HG03460 (cell line): ENCODE measurements at regions not wholly inside any gene's neighbourhood (a gene's known extent, or its start where the extent isn't known, plus 50 kb on each side); places are given as distances from the start of the nearest gene placed in this dataset.

ENCODE experiments used
- ATAC-seq: cut with Tn5 transposase; IDR thresholded peaks from one replicate; pipeline ENCODE4 v1.9.1; 2021; ENCODE audit not compliant: unreplicated experiment

GRCh38 chr4:4775493-4776004 is 83.9 kb upstream of the MSX1 start:
- ATAC-seq, result no peak

- no peak for ATAC-seq
Observed at GRCh38 chr4:4772534-4772933, 86.9 kb upstream of the MSX1 start.

GRCh38 chr4:4771160-4771559 is 88.3 kb upstream of the MSX1 start:
- no peak for ATAC-seq

DNA sequence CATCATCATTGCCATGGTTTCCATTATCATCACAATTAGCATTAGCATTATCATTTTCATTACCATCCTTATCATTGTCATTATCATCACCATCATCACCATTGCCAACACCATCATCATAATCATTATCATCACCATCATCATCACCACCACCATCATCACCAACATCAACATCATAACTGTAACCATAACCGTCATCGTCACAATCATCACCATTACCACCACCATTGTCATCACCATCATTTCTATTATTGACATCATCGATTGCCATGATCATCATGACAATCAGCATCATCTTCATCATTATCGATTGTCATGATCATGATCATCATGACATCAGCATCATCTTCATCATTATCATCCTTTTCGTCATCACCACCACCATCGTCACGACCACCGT is 88.9 kb upstream of the MSX1 start:
- ATAC-seq, result no peak

DNA sequence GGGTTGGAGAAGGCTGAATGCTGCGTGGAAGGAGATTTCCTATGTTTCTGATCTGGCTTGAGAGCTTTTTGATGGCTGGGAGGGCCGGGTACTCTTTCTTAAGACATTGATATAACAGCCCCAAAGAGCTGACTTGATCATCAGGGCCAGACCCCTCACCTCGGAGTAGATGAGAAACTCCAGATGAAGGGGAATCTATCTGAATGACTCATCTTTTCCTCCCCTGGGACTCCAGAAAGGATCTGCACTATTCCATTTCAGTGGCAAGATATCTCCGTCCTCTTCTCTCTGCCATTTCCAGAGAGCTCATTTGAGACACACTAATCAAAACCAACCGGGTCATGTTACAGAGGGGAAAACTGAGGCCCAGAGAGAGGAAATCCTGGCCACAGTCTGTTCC is 92.9 kb upstream of the MSX1 start:
- no peak for ATAC-seq

- ATAC-seq, result no peak
Observed at GRCh38 chr4:4765811-4766210, 93.7 kb upstream of the MSX1 start.

- no peak for ATAC-seq
Observed at GRCh38 chr4:4764558-4764905, 94.9 kb upstream of the MSX1 start.

DNA sequence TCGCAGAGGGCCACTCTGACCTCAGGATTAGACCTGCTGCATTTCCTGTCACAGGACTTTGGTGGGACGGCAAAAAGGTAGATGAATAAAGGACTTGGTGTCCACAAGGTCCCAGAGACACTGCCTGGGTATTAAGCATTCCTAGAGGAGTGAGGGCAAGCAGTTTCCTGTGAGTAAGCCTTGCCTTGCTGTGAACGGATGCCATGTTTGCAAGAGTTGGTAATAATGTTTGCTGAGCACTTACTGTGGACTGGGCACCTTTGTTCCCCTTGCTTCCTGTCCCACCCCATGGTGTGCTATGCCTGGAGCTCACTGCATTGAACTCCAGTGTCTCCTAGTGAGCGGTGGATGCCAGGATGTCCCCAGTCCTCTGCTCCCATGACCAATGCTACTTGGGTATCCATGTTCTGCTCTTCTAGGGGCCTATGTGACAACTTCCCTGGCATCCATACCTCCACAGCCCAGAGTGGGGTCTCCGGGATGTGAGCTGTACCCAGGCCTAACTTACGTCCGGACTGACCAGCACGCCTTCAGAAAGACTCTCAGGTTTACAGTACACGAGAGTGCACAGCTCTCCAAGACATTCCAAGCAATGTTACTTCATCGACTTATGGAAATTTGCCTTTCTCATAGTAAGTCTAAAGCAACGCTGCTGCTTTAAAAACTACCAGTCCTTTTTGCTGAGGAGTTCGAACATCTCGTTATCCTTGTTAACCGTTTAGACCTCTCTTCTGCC is 95.5 kb upstream of the MSX1 start:
- ATAC-seq, result no peak

DNA sequence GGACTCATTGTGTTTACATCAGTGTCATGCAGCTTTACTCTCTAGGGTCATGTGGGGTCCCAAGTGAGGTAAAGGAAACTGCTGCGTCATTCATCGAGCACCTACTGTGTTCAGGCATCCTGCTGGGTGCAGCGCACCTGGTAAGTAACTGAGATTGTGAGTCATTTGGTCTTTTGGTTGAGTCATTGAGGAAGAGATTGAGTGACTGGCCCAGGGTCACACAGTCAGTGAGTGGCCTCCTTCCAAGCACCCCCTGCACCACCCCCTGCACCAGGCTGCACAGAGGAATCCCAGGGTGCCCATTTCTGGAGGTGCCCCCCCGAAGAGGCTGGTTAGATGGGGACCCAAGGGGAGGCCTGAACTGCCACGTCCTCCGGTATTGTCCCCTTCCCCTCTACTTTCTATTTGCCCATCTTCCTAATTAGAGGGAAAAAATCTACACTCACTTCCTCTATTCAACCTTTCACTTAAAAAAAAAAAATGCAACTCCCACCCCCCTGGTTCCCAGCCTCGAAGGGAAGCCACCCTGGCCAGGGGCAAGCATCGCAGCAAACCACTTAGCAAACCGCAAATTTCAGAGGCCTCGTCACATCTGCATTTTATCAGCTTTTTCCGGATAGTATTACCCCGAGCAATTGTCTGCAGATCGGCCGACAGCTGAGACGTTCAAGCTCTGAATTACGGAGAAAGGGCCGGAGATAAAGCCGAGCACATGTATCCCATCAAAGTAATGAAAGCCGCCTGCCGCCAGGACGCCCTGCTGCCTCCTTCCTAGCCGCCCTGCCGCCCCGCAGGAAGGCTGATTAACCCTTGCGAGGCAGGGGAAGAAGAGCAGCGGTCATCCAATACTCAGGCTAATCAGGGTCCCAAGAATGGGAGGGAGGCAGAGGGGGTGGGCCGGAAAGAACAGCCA is 96.3 kb upstream of the MSX1 start:
- peak; percentile 88 for ATAC-seq

DNA sequence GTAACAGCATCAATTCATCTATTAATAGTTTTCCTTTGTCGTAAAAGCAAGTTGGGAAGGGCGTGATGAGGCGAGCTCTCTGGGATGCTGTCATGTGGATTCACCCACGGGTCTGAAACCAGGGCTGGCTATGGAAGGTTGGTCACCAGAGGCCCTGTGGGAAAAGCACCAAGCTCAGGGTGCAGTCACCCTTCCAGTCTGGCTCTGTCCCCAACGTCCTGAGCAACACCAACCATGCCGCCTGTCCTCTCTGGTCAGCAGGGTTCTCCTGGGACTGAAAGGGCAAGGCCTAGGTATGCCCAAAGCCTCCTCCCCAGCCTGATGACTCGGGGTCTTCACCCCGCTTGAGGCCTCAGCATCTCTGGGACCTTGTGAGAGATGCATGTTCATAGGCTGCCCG is 97.2 kb upstream of the MSX1 start:
- no peak for ATAC-seq

GRCh38 chr4:4761128-4761982 is 98.1 kb upstream of the MSX1 start:
- no peak for ATAC-seq

DNA sequence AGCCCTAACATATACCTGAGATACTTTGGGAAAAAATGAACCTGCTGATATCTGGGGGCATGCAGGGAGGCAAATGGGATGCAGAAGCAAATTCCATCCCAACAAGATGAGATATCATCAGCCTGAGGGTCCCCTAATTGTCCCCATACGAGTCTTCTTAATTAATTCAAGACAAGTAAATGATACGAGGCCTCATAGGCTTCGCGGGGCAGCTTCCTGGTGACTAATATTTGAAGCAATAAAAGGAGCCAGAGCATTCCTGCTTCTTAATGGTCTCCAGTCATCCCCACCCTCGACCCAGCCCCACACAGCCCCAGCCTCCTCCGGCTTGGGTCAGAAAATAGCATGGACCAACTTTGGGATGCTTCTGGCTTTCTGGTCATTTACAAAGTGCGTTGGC is 99.6 kb upstream of the MSX1 start:
- ATAC-seq, result no peak

- ATAC-seq, result no peak
Observed at GRCh38 chr4:4759232-4759631, 100.2 kb upstream of the MSX1 start.

DNA sequence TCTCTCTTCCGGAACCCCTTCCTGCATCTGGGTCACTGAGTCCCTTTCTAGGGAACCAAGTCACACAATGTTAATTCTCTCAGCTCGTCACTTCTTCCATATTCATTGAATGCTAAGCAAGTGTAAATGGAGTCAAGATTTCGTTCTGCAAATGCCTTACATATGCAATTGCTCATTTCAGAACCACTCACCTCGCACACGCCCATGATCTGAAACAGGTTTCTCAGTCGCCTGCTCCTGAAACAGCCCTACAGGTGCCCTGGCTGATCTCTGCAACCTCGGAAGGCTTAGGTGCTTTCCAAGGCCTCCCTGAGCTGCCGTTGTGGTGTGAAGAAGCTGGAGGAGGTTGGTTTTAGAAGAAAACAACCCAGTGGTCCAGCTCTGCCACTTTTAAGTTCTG is 100.8 kb upstream of the MSX1 start:
- ATAC-seq, result no peak

GRCh38 chr4:4755306-4755705 is 104.2 kb upstream of the MSX1 start:
- ATAC-seq, result no peak

- ATAC-seq, result no peak
Observed at GRCh38 chr4:4754641-4755040, 104.8 kb upstream of the MSX1 start.

DNA sequence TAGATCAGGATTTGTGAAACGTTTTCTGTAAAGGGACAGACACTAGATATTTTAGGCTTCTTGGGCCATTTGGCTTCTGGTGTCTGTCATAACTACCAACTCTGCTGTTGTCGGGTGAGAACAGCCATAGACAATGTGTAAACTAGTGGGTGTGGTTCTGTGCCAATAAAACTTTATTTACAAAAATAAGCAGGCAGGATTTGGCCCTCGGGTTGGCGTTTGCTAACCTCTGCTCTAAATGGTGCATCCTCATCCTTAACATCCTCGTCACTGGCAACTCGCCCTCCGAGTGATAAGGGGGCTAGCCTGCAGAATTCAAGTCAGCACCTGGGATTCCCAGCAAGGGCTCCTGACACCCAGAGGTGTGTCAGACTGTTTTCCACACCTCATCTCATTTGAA is 105.8 kb upstream of the MSX1 start:
- no peak for ATAC-seq

DNA sequence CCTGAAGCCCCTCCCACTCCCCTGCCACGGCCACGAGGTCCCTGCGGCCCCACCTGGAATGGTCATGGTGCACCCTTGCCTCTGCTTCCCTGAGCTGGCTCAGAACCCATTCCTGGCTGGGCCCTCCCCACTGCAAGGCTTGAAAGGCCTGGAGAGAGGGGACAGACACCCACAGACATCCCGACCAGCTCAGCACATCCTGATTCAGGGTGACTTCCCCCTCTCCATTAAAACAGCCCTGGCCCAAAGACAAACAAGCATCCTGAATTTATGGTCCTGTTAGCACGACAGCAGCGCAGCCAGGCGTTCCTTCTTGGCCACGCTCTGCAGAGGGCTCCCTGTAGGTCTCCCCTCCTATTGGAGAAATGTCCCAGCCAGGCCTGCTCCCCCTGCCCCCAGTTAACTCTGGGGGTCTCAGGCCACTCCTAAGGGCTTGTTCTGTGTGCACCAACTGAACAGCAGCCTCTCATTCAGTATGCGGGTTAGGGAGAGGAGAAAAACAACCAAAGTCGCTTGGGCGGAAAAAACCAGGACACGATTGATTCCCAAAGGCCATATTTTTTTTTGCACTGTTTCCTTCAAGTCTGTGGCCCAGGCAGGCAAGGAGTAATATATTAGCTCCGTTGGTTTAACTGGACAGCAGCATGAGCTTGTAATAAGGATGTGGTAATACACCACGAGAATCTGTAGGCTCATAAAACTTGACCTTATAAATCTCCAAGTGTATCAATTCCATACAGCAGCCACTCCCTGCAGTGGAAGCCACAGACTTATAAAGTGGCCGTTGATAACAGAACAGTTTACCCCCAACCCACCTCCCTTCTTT is 106.7 kb upstream of the MSX1 start:
- no peak for ATAC-seq

- ATAC-seq, result no peak
Observed at GRCh38 chr4:4752025-4752424, 107.4 kb upstream of the MSX1 start.

- no peak for ATAC-seq
Observed at GRCh38 chr4:4750187-4750586, 109.3 kb upstream of the MSX1 start.
